H9 (cell line): ENCODE measurements at regions not wholly inside any gene's neighbourhood (a gene's known extent, or its start where the extent isn't known, plus 50 kb on each side); places are given as distances from the start of the nearest gene placed in this dataset.

ENCODE experiments used
- DNase-seq: peaks from one replicate; pipeline ENCODE4 v3.0.0-alpha.2; 2017
- H2AFZ ChIP-seq: one replicate; pipeline ENCODE4 v1.6.1; 2013; ENCODE audit warnings: mild to moderate bottlenecking, low read length, control low read depth, moderate library complexity
- H2AK5ac ChIP-seq: 2 replicates; pipeline ENCODE4 v1.6.1; 2013; ENCODE audit warnings: low read length, control low read depth, mixed read lengths; ENCODE audit not compliant: insufficient read length
- H2BK120ac ChIP-seq: one replicate; pipeline ENCODE4 v1.6.1; 2013; ENCODE audit warnings: low read depth, mild to moderate bottlenecking, low read length, control low read depth, inconsistent platforms; ENCODE audit not compliant: poor library complexity, severe bottlenecking
- H2BK12ac ChIP-seq: 2 replicates; pipeline ENCODE4 v1.6.1; 2013; ENCODE audit warnings: low read length, control low read depth, mixed read lengths, low read depth; ENCODE audit not compliant: insufficient read length
- H2BK15ac ChIP-seq: 2 replicates; pipeline ENCODE4 v1.6.1; 2013; ENCODE audit warnings: low read depth, low read length, control low read depth
- H2BK20ac ChIP-seq: one replicate; pipeline ENCODE4 v1.6.1; 2013; ENCODE audit warnings: low read depth, mild to moderate bottlenecking, low read length, control low read depth, inconsistent platforms; ENCODE audit not compliant: poor library complexity, severe bottlenecking
- H2BK5ac ChIP-seq: 2 replicates; pipeline ENCODE4 v1.6.1; 2013; ENCODE audit warnings: low read length, control low read depth, mixed read lengths; ENCODE audit not compliant: insufficient read length
- H3K14ac ChIP-seq: 2 replicates; pipeline ENCODE4 v1.6.1; 2013; ENCODE audit warnings: low read length, control low read depth; ENCODE audit not compliant: insufficient read depth
- H3K18ac ChIP-seq: 2 replicates; pipeline ENCODE4 v1.6.1; 2013; ENCODE audit warnings: low read depth, mild to moderate bottlenecking, mixed read lengths, low read length, control low read depth; ENCODE audit not compliant: insufficient read length
- H3K23ac ChIP-seq: 2 replicates; pipeline ENCODE4 v1.6.1; 2013; ENCODE audit warnings: low read length, control low read depth, mixed read lengths, low read depth; ENCODE audit not compliant: insufficient read length
- H3K23me2 ChIP-seq: 2 replicates; pipeline ENCODE4 v1.6.1; 2013; ENCODE audit warnings: low read depth, mild to moderate bottlenecking, mixed read lengths, low read length, control low read depth; ENCODE audit not compliant: insufficient read length, poor library complexity, severe bottlenecking
- H3K27ac ChIP-seq: 2 replicates; pipeline ENCODE4 v1.5.1; 2013; ENCODE audit warnings: low read length, control low read depth, mixed read lengths, low read depth; ENCODE audit not compliant: insufficient read length
- H3K27me3 ChIP-seq: 2 replicates; pipeline ENCODE4 v1.6.1; 2013; ENCODE audit warnings: low read length, control low read depth, inconsistent platforms; ENCODE audit not compliant: insufficient read depth
- H3K4ac ChIP-seq: 2 replicates; pipeline ENCODE4 v1.6.1; 2013; ENCODE audit warnings: low read depth, mild to moderate bottlenecking, control low read depth, inconsistent platforms, low read length, moderate library complexity
- H3K4me1 ChIP-seq: 2 replicates; pipeline ENCODE4 v1.6.1; 2013; ENCODE audit warnings: low read length, control low read depth, inconsistent platforms; ENCODE audit not compliant: insufficient read depth
- H3K4me2 ChIP-seq: 2 replicates; pipeline ENCODE4 v1.6.1; 2013; ENCODE audit warnings: low read length, control low read depth, mixed read lengths; ENCODE audit not compliant: insufficient read length, insufficient read depth
- H3K56ac ChIP-seq: 2 replicates; pipeline ENCODE4 v1.6.1; 2013; ENCODE audit warnings: low read depth, mild to moderate bottlenecking, mixed read lengths, low read length, control low read depth; ENCODE audit not compliant: insufficient read length
- H3K79me1 ChIP-seq: 2 replicates; pipeline ENCODE4 v1.6.1; 2013; ENCODE audit warnings: low read depth, mild to moderate bottlenecking, moderate library complexity, low read length, control low read depth, inconsistent platforms; ENCODE audit not compliant: insufficient read depth, poor library complexity, severe bottlenecking
- H3K79me2 ChIP-seq: 2 replicates; pipeline ENCODE4 v1.6.1; 2013; ENCODE audit warnings: low read length, control low read depth, inconsistent platforms; ENCODE audit not compliant: insufficient read depth
- H3K9ac ChIP-seq: 2 replicates; pipeline ENCODE4 v1.6.1; 2013; ENCODE audit warnings: low read length, control low read depth, mixed read lengths; ENCODE audit not compliant: insufficient read length; ENCODE audit errors: extremely low read depth
- H3K9me3 ChIP-seq: one replicate; pipeline ENCODE4 v1.6.1; 2013; ENCODE audit warnings: low read depth, low read length, inconsistent platforms; ENCODE audit not compliant: control insufficient read depth
- H3T11ph ChIP-seq: one replicate; pipeline ENCODE4 v1.6.1; 2013; ENCODE audit warnings: mild to moderate bottlenecking, low read length, control low read depth, inconsistent platforms
- H4K20me1 ChIP-seq: one replicate; pipeline ENCODE4 v1.6.1; 2013; ENCODE audit not compliant: control insufficient read depth, insufficient read length, insufficient read depth
- H4K5ac ChIP-seq: 2 replicates; pipeline ENCODE4 v1.6.1; 2013; ENCODE audit warnings: low read depth, mild to moderate bottlenecking, mixed read lengths, low read length, control low read depth; ENCODE audit not compliant: insufficient read length
- H4K8ac ChIP-seq: replicated peaks from 2 replicates; pipeline ENCODE4 v1.6.1; 2013; ENCODE audit warnings: low read length, control low read depth, mixed read lengths, low read depth; ENCODE audit not compliant: insufficient read length
- H4K91ac ChIP-seq: 2 replicates; pipeline ENCODE4 v1.6.1; 2013; ENCODE audit warnings: low read depth, mild to moderate bottlenecking, moderate library complexity, mixed read lengths, low read length, control low read depth; ENCODE audit not compliant: insufficient read length
- H3K27ac Mint-ChIP-seq, 3 experiments: 2 replicates in 2 of 3; 3 replicates in 1 of 3; pipeline ENCODE4 v1.8.0; 2020 to 2021; ENCODE audit warnings: mixed read lengths in 3 of 3, mild to moderate bottlenecking in 1 of 3, moderate library complexity in 1 of 3
- H3K27me3 Mint-ChIP-seq: 2 replicates; pipeline ENCODE4 v1.8.0; 2021; ENCODE audit warnings: low read depth, mild to moderate bottlenecking, moderate library complexity, mixed read lengths
- H3K36me3 Mint-ChIP-seq, 3 experiments: 2 replicates in 2 of 3; 3 replicates in 1 of 3; pipeline ENCODE4 v1.8.0; 2020 to 2021; ENCODE audit warnings: low read depth in 3 of 3, mixed read lengths in 3 of 3; ENCODE audit not compliant: insufficient read depth in 1 of 3
- H3K4me1 Mint-ChIP-seq, 2 experiments: 2 replicates each; pipeline ENCODE4 v1.8.0; 2020; ENCODE audit warnings: mixed read lengths in 2 of 2
- H3K4me3 Mint-ChIP-seq, 2 experiments: 2 replicates in 1 of 2; 3 replicates in 1 of 2; pipeline ENCODE4 v1.8.0; 2020 to 2021; ENCODE audit warnings: mild to moderate bottlenecking in 2 of 2, mixed read lengths in 2 of 2, moderate library complexity in 1 of 2
- H3K9me3 Mint-ChIP-seq, 2 experiments: 2 replicates in 1 of 2; 3 replicates in 1 of 2; pipeline ENCODE4 v1.8.0; 2020; ENCODE audit warnings: mild to moderate bottlenecking in 2 of 2, mixed read lengths in 2 of 2, moderate library complexity in 1 of 2
- whole genome bisulfite sequencing: extraction: QIAGEN DNeasy Blood & Tissue Kit; methylation state at CpG from one replicate; pipeline ENCODE4 v1.1.7; 2013; ENCODE audit warnings: missing lambda C conversion rate, low lambda C conversion rate, mixed read lengths; ENCODE audit not compliant: insufficient read length; ENCODE audit errors: extremely low coverage; 5-methylcytosine and 5-hydroxymethylcytosine counted together
- TF ChIP-seq, protein P1 (sequence below): fragments of 200-600 bp; sonication (generic); conservative IDR thresholded peaks from 3 replicates; pipeline ENCODE4 v1.8.0; 2021; ENCODE audit warnings: antibody characterized with exemption, mild to moderate bottlenecking

DNA sequence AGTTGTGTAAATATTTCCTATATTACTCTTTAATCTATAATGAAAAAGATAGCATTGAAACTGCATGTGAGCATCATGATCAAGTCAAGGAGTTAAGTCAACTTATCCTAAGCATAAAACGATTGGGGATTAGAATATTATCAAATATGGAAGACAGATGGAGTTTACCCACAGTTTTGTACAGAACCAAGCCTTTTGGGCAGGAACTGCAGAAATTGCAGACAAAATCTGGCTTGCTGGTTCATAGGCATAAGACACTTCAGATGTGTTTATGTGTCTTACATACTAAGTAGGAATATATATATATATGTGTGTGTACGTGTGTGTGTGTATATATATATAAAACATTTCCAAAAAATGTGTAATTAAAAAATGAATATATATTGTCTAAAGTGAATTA lies 375.4 kb upstream of the TPK1 start:
- no peaks in the 10 kb centered on the region; a peak in 1 of 7 replicates for H3K36me3 Mint-ChIP-seq
- H3K23ac ChIP-seq: no peak overlapping the region
- H3T11ph ChIP-seq: no peak overlapping the region
- H3K4me1 Mint-ChIP-seq: no peaks in the 10 kb centered on the region
- TF ChIP-seq, protein P1, sequence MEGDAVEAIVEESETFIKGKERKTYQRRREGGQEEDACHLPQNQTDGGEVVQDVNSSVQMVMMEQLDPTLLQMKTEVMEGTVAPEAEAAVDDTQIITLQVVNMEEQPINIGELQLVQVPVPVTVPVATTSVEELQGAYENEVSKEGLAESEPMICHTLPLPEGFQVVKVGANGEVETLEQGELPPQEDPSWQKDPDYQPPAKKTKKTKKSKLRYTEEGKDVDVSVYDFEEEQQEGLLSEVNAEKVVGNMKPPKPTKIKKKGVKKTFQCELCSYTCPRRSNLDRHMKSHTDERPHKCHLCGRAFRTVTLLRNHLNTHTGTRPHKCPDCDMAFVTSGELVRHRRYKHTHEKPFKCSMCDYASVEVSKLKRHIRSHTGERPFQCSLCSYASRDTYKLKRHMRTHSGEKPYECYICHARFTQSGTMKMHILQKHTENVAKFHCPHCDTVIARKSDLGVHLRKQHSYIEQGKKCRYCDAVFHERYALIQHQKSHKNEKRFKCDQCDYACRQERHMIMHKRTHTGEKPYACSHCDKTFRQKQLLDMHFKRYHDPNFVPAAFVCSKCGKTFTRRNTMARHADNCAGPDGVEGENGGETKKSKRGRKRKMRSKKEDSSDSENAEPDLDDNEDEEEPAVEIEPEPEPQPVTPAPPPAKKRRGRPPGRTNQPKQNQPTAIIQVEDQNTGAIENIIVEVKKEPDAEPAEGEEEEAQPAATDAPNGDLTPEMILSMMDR: no peak
- H4K91ac ChIP-seq: no peak overlapping the region
- H4K20me1 ChIP-seq: no peaks in the 10 kb centered on the region
- H2AK5ac ChIP-seq: no peak overlapping the region
- no peak overlapping the region for H2BK120ac ChIP-seq
- H2BK20ac ChIP-seq: no peak overlapping the region
- no CpG with 5 or more reads among the region's 2 CpGs for WGBS
- no peaks in the 10 kb centered on the region for H3K27me3 Mint-ChIP-seq
- no peak overlapping the region for H3K4me3 Mint-ChIP-seq
- H3K27ac Mint-ChIP-seq: no peak overlapping the region
- no peaks in the 10 kb centered on the region for H3K79me2 ChIP-seq
- no peak overlapping the region for H3K4me2 ChIP-seq
- no peak overlapping the region for H3K4ac ChIP-seq
- no peak overlapping the region for H2BK15ac ChIP-seq
- no peak overlapping the region for H4K8ac ChIP-seq
- H3K9ac ChIP-seq: no peak overlapping the region
- H3K56ac ChIP-seq: no peak overlapping the region
- peaks cover 2% of the 10 kb centered on the region in 2 experiments; a peak in 3 of 5 replicates for H3K9me3 Mint-ChIP-seq
- no peaks in the 10 kb centered on the region for H3K9me3 ChIP-seq
- no peak overlapping the region for H3K18ac ChIP-seq
- no peak overlapping the region for H2BK5ac ChIP-seq
- DNase-seq: no peak
- H3K79me1 ChIP-seq: no peaks in the 10 kb centered on the region
- H3K23me2 ChIP-seq: no peaks in the 10 kb centered on the region
- H3K27me3 ChIP-seq: no peaks in the 10 kb centered on the region
- H4K5ac ChIP-seq: no peak overlapping the region
- no peak overlapping the region for H3K27ac ChIP-seq
- no peaks in the 10 kb centered on the region for H3K4me1 ChIP-seq
- H2BK12ac ChIP-seq: no peak overlapping the region
- no peak overlapping the region for H2AFZ ChIP-seq
- no peak overlapping the region for H3K14ac ChIP-seq
